AG10803 (cell line): ENCODE measurements at regions not wholly inside any gene's neighbourhood (a gene's known extent, or its start where the extent isn't known, plus 50 kb on each side); places are given as distances from the start of the nearest gene placed in this dataset.

ENCODE experiments used
- DNase-seq: peaks from one replicate; pipeline ENCODE4 v3.0.0; 2010; ENCODE audit warnings: low read depth
- H3K4me3 ChIP-seq: 2 replicates; pipeline ENCODE4 v1.5.1; 2011; ENCODE audit warnings: mild to moderate bottlenecking, low read length, control low read depth
- TF ChIP-seq, protein P1 (sequence below): conservative IDR thresholded peaks from 2 replicates; pipeline ENCODE4 v1.5.1; 2011; ENCODE audit warnings: mild to moderate bottlenecking, low read length, control low read depth, inconsistent platforms

DNA sequence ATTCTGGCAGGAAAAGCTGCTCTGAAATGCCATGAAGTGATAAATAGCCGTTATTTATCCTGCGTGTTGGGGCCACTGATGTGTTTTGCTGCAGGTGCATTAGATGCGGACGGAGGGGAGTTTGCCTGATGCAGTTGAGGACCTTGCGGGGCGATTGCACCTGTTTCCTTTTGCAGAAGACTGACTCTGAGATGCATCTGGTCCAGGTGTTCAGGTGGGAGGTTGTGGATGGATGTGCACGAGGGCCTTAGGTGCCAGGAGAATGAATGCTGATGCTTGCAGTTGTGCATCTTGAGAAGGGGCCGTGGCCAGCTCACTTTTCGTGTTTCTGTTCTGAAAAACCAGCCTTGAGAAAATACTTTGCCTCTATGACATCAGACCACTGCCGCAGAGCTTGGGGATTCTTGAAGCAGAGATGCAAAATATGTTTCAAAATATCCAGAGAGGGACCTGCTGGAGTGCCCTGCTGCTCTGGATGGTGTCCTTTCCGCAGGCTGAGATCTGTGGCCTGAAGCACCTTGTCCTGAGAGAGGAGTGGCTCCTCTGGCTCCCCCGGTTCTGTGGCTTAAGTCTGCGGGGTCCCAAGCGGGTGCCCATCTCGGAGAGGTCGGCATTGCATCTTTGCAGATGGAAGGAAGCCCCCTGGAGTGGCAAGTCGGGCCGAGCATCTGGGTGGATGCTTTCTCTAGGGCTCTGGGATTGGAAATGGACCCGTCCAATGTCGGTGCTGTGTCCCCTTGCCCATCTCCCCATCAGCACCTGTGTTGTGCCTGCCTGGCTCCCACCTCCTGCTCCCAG lies 1031.1 kb downstream of the TBC1D22A start:
- TF ChIP-seq, protein P1, sequence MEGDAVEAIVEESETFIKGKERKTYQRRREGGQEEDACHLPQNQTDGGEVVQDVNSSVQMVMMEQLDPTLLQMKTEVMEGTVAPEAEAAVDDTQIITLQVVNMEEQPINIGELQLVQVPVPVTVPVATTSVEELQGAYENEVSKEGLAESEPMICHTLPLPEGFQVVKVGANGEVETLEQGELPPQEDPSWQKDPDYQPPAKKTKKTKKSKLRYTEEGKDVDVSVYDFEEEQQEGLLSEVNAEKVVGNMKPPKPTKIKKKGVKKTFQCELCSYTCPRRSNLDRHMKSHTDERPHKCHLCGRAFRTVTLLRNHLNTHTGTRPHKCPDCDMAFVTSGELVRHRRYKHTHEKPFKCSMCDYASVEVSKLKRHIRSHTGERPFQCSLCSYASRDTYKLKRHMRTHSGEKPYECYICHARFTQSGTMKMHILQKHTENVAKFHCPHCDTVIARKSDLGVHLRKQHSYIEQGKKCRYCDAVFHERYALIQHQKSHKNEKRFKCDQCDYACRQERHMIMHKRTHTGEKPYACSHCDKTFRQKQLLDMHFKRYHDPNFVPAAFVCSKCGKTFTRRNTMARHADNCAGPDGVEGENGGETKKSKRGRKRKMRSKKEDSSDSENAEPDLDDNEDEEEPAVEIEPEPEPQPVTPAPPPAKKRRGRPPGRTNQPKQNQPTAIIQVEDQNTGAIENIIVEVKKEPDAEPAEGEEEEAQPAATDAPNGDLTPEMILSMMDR = no peak
- no peak overlapping the region for H3K4me3 ChIP-seq
- no peak for DNase-seq

DNA sequence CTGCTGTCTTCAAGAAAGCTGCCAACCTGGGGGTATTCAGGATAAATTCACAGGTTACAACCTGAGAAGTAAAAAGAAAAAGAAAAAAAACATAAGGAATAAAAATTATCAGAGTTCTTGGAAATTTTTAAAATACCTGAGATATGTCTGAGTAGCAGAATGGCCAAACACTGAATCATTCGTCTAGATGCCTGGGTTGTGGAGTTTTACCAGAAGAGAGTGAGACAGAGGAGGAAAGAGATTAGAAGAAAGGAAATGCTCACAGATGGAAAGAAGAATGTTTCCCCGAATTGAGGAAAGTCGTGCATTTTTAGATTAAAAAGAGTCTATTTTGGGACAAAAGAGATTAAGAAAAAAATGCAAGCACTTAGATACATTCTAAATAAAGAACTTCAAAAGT lies 1026.7 kb downstream of the TBC1D22A start:
- no peak for DNase-seq
- H3K4me3 ChIP-seq = no peak overlapping the region
- TF ChIP-seq, protein P1 = no peak

DNA sequence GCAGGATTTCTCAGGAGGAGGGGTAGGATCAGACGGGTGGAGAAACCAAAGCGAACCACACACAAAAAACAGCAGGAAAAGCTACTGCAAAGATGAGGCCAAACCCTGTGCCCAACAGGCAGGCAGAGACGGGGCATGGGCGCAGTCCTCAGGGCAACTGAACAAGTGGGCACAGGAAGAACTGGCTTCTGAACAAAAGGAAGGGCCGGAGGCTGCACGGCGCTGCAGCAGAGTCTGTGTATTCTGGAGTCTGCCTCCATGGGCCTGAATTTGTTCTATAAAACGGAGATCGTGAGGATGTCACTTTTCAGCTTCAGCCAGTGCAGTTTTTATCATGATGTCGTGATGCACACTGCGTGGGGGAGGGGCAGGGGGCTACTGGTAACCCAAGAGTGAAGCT lies 1026.0 kb downstream of the TBC1D22A start:
- DNase-seq = no peak
- H3K4me3 ChIP-seq = no peak overlapping the region
- TF ChIP-seq, protein P1 = no peak

DNA sequence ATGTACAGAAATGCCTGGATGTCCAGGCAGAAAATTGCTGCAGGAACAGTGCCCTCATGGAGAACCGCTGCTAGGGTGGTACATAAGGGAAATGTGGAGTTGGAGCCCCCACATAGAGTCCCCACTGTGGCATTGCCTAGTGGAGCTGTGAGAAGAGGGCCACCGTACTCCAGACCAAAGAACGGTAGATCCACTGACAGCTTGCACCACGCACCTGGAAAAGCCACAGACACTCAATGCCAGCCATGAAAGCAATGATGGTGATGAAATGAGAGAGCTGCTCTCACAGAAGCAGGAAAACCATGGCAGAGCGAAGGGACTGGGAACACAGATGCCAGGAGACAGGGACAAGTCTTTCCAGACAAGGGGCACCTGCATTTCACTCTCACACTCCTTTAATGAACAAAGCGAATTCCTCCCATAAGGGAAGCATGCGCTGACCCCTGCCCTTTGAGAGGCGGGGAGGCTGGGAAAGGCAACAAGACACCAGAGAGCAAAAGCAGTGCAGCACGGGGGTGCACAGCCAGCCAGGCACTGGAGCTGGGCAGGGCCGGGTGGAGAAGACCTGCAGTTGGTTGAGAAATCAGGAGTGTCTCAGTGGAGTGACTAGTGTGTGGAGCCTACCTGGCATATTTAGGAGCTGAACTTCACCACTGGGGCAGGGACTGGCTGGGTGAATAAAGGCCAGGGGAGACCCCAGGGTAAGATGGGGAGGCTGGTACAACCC lies 1025.2 kb downstream of the TBC1D22A start:
- TF ChIP-seq, protein P1 = no peak
- no peak overlapping the region for H3K4me3 ChIP-seq
- DNase-seq = no peak

DNA sequence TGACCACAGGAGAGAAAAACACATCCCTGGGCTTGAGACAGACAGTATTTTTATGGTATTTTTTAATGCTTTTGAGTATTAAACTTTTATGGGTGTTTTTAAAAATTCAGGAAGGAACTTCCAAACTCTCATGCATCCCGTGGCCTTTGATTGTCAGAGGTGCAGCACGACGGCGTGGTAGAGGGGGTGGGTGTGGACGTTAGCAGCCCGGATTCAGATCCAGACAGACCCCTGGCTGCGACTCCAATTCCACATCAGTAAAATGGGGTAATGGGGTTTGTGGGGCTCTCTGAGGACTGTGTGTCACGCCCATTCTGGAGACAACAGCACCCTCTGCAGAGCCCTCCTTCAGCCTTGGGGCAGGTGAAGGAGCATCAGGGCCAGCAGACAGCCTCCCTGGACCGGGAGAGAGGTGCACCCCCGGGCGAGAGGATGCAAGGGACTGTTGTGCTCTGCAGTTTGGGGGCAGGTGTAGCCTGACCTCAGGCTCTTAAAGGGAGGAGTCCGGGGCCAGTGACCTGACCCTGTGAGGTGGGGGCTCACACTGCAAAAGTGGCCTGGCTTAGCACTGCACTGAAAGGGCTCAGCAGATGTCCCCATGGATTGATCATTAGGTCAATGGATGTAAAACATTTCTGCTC lies 1024.3 kb downstream of the TBC1D22A start:
- no peak overlapping the region for H3K4me3 ChIP-seq
- TF ChIP-seq, protein P1 = no peak
- no peak for DNase-seq

DNA sequence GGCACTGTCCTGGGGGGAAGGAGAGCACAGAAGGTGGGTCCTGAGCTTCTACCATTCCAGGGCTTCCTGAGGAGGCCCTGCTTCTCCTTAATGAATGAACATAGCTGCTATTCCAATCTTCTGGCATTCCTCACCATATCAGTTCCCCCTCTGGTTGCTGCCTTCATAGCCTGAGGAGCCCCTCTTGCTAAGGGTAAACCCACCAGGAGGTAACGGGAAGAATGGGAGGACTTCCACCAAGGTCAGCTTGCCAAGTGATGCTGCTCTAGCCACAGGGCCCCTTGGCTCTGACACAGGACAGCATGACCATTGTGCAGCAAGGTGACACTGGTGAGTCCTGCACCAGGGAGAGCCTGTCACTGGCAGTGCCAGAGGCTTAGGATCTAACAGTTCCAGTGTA lies 1022.5 kb downstream of the TBC1D22A start:
- TF ChIP-seq, protein P1 = no peak
- H3K4me3 ChIP-seq = no peak overlapping the region
- DNase-seq = no peak
